Tibial nerve (tissue), 4 donors: ENCODE measurements at regions not wholly inside any gene's neighbourhood (a gene's known extent, or its start where the extent isn't known, plus 50 kb on each side); places are given as distances from the start of the nearest gene placed in this dataset.

Source experiments
- DNase-seq, 2 donors: peaks; one replicate each; pipeline ENCODE4 v3.0.0-alpha.2; 2019; ENCODE audit warnings: low spot score in 2 of 2
- H3K27ac ChIP-seq, 4 donors: fragments of 200-600 bp; sonication (generic) in 3 of 4; one replicate each; pipeline ENCODE4 v1.5.1; 2017 to 2019; ENCODE audit warnings: mild to moderate bottlenecking in 1 of 4
- H3K27me3 ChIP-seq, 2 donors: fragments of 200-600 bp; sonication (generic) in 1 of 2; one replicate each; pipeline versions ENCODE4 v1.5.1 to v1.6.0; 2017 to 2019
- H3K36me3 ChIP-seq, 3 donors: fragments of 200-600 bp; sonication (generic); one replicate each; pipeline ENCODE4 v1.5.1; 2018 to 2019
- H3K4me1 ChIP-seq, 4 donors: fragments of 200-600 bp; sonication (generic) in 3 of 4; one replicate each; pipeline ENCODE4 v1.5.1; 2017 to 2019
- H3K4me3 ChIP-seq, 4 donors: fragments of 200-600 bp; sonication (generic) in 3 of 4; one replicate each; pipeline ENCODE4 v1.5.1; 2017 to 2019; ENCODE audit warnings: mild to moderate bottlenecking in 1 of 4, moderate library complexity in 1 of 4
- H3K9me3 ChIP-seq, 4 donors: fragments of 200-600 bp; sonication (generic) in 3 of 4; one replicate each; pipeline ENCODE4 v1.5.1; 2017 to 2019
- CTCF ChIP-seq, 5 experiments: fragments of 200-600 bp in 3 of 5; fragments of 450-650 bp in 2 of 5; sonication (generic) in 3 of 5; IDR thresholded peaks; one replicate each; pipeline ENCODE4 v1.5.1; 2016 to 2019; ENCODE audit warnings: antibody characterized with exemption in 5 of 5, mild to moderate bottlenecking in 3 of 5, moderate library complexity in 2 of 5
- EP300 ChIP-seq, 2 donors: sonication (generic); formaldehyde crosslinking; IDR thresholded peaks; one replicate each; pipeline ENCODE4 v1.6.1; 2017; ENCODE audit warnings: antibody characterized with exemption in 2 of 2, mild to moderate bottlenecking in 1 of 2
- POLR2A ChIP-seq, 2 donors: fragments of 450-650 bp; IDR thresholded peaks; one replicate each; pipeline ENCODE4 v1.6.1; 2017; ENCODE audit warnings: antibody characterized with exemption in 2 of 2, mild to moderate bottlenecking in 2 of 2, moderate library complexity in 2 of 2
- WGBS, 2 donors: methylation state at CpG; one replicate each; pipeline ENCODE4 v1.1.5; 2018; 5-methylcytosine and 5-hydroxymethylcytosine counted together

- no peaks in the 10 kb centered on the region for H3K4me1 ChIP-seq
- 52 to 54% methylated on average over 4 of the region's 4 CpGs for WGBS, 2 donors
Observed at GRCh38 chr10:105702211-105702610, 1061.1 kb downstream of the SORCS3 start.

GRCh38 chr10:105700218-105700617, 1059.1 kb downstream of the SORCS3 start:
- Histone ChIP-seq H3K9me3 (no peaks in the 10 kb centered on the region), H3K27ac (no peak overlapping the region), H3K4me3 (no peak overlapping the region), H3K27me3 (no peaks in the 10 kb centered on the region), H3K4me1 (no peaks in the 10 kb centered on the region), H3K36me3 (no peaks in the 10 kb centered on the region)
- TF ChIP-seq POLR2A (IDR thresholded peaks at IDR 0.05) (no peak), EP300 (IDR thresholded peaks at IDR 0.05) (no peak), CTCF (IDR thresholded peaks at IDR 0.05) (no peak)
- 49 to 63% methylated on average over 2 of the region's 2 CpGs for WGBS, 2 donors
- DNase-seq = no peak

More at GRCh38 chr10:105702211-105702610, 1061.1 kb downstream of the SORCS3 start:
- Histone ChIP-seq H3K9me3 (no peaks in the 10 kb centered on the region), H3K27me3 (no peaks in the 10 kb centered on the region), H3K36me3 (no peaks in the 10 kb centered on the region), H3K4me3 (no peak overlapping the region), H3K27ac (no peak overlapping the region)
- DNase-seq = no peak
- TF ChIP-seq POLR2A (IDR thresholded peaks at IDR 0.05) = no peak
- no peak for TF ChIP-seq EP300 (IDR thresholded peaks at IDR 0.05)
- TF ChIP-seq CTCF (IDR thresholded peaks at IDR 0.05) = no peak

GRCh38 chr10:105699504-105699903, 1058.4 kb downstream of the SORCS3 start:
- H3K9me3 ChIP-seq = no peaks in the 10 kb centered on the region
- no peaks in the 10 kb centered on the region for H3K36me3 ChIP-seq
- 74 to 76% methylated on average over 5 of the region's 5 CpGs for WGBS, 2 donors
- no peak for TF ChIP-seq POLR2A (IDR thresholded peaks at IDR 0.05)
- TF ChIP-seq CTCF (IDR thresholded peaks at IDR 0.05) = no peak
- no peak for TF ChIP-seq EP300 (IDR thresholded peaks at IDR 0.05)
- H3K4me1 ChIP-seq = no peaks in the 10 kb centered on the region
- H3K27me3 ChIP-seq = no peaks in the 10 kb centered on the region
- no peak overlapping the region for H3K27ac ChIP-seq
- DNase-seq = no peak
- H3K4me3 ChIP-seq = no peak overlapping the region

- no peak for TF ChIP-seq CTCF (IDR thresholded peaks at IDR 0.05)
- TF ChIP-seq POLR2A (IDR thresholded peaks at IDR 0.05) = no peak
- no peak for TF ChIP-seq EP300 (IDR thresholded peaks at IDR 0.05)
- no peak for DNase-seq
- no peaks in the 10 kb centered on the region for H3K4me1 ChIP-seq
- H3K27ac ChIP-seq = no peak overlapping the region
- H3K36me3 ChIP-seq = no peaks in the 10 kb centered on the region
- H3K9me3 ChIP-seq = no peaks in the 10 kb centered on the region
- no peak overlapping the region for H3K4me3 ChIP-seq
- WGBS, 2 donors = 44 to 64% methylated on average over 2 of the region's 2 CpGs
- H3K27me3 ChIP-seq = no peaks in the 10 kb centered on the region
Observed at GRCh38 chr10:105698592-105698991, 1057.5 kb downstream of the SORCS3 start.

GRCh38 chr10:105697290-105697780, 1056.2 kb downstream of the SORCS3 start:
- H3K36me3 ChIP-seq = no peaks in the 10 kb centered on the region
- DNase-seq = no peak
- H3K27me3 ChIP-seq = no peaks in the 10 kb centered on the region
- H3K27ac ChIP-seq = no peak overlapping the region
- no peaks in the 10 kb centered on the region for H3K9me3 ChIP-seq
- H3K4me3 ChIP-seq = no peak overlapping the region
- WGBS, 2 donors = 42 to 45% methylated on average over 3 of the region's 3 CpGs
- no peaks in the 10 kb centered on the region for H3K4me1 ChIP-seq
- no peak for TF ChIP-seq EP300 (IDR thresholded peaks at IDR 0.05)
- no peak for TF ChIP-seq CTCF (IDR thresholded peaks at IDR 0.05)
- TF ChIP-seq POLR2A (IDR thresholded peaks at IDR 0.05) = no peak
